ENCODE measurements at regions not wholly inside any gene's neighbourhood (a gene's known extent, or its start where the extent isn't known, plus 50 kb on each side); places are given as distances from the start of the nearest gene placed in this dataset.

DNA sequence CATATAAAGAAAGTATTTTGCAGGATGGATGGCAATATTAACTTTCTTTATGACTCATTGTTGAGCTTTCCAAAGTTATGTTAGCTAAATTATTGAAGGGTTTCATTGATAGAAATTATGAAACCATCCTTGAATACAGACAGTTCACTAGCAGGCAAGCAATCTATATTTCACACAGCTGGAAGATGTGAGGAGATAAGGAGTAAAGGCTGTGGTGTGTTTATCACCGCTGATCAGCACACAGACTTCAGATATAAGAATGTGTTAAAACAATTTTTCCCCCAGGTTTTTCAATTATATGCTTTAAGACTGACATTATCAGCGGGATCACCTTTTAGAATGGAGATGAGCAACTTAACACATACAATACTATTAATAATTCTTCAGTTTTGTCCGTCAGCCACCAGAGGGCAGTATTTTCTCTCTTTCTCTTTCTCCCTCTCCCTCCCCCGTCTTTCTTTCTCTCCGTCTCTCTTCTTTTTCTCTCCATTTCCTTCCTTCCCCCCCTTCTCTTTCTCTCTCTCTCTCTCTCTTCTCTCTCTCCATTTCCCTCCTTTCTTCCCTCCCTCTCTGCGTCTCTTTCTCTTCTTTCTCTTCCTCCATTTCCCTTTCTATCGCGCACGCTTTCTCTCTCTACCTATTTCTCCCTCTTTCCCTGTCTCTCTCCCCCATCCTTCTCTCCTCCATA is 62.9 kb upstream of the FAM171A1 start:
- Histone ChIP-seq H2AFZ (peak overlapping the region; percentile 79), H3K9me2 (replicated peaks; ENCODE audit: insufficient read depth) (no peaks in the 10 kb centered on the region), H3K4me3 (no peak overlapping the region), H3K36me3 (replicated peaks; ENCODE audit: insufficient read depth, low read depth) (no peaks in the 10 kb centered on the region), H3K4me1 (ENCODE audit: insufficient read depth) (no peaks in the 10 kb centered on the region), H3K79me2 (no peaks in the 10 kb centered on the region), H3K27me3 (no peaks in the 10 kb centered on the region), H4K20me1 (ENCODE audit: insufficient read depth, poor library complexity, severe bottlenecking) (no peaks in the 10 kb centered on the region), H3K4me2 (peak overlapping the region; percentile 74), H3K27ac (no peak overlapping the region), H3K9me3 (ENCODE audit: low read depth) (no peaks in the 10 kb centered on the region)
- DNase-seq (ENCODE audit: low spot score): peak; percentile 81
- TF ChIP-seq EZH2 (IDR thresholded peaks at IDR 0.05; ENCODE audit: borderline replicate concordance) (no peak), EZH2phosphoT487 (IDR thresholded peaks at IDR 0.05; ENCODE audit: low read depth, severe bottlenecking, unreplicated experiment) (no peak), CTCF (IDR thresholded peaks at IDR 0.05; ENCODE audit: poor library complexity) (peak; percentile 77)
- WGBS (ENCODE audit: low lambda C conversion rate, missing lambda C conversion rate): 37% methylated on average over 5 of the region's 9 CpGs

DNA sequence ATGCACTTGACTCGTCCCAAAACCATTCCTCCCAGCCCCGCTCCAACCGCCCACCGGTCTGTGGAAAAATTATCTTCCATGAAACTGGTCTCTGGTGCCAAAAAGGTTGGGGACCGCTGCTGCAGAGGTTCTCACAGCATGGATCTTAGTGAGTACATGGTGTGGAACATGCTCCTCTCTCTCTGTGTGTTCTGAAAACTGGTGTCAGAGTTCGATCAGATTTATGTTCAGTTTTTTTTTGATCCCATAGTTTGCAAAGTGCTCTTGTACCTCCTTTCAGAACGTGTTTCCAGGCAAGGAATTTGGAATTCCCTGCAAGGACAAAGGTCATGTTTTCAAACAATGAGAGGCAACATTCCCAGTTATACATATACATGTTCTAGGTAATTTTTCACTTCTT is 61.2 kb upstream of the FAM171A1 start:
- Histone ChIP-seq H3K4me1 (ENCODE audit: insufficient read depth) (no peaks in the 10 kb centered on the region), H4K20me1 (ENCODE audit: insufficient read depth, poor library complexity, severe bottlenecking) (no peaks in the 10 kb centered on the region), H3K27ac (no peak overlapping the region), H2AFZ (no peak overlapping the region), H3K79me2 (no peaks in the 10 kb centered on the region), H3K4me2 (no peak overlapping the region), H3K27me3 (no peaks in the 10 kb centered on the region), H3K4me3 (no peak overlapping the region), H3K36me3 (replicated peaks; ENCODE audit: insufficient read depth, low read depth) (no peaks in the 10 kb centered on the region), H3K9me2 (replicated peaks; ENCODE audit: insufficient read depth) (no peaks in the 10 kb centered on the region), H3K9me3 (ENCODE audit: low read depth) (no peaks in the 10 kb centered on the region)
- WGBS (ENCODE audit: low lambda C conversion rate, missing lambda C conversion rate): 82% methylated on average over 7 of the region's 7 CpGs
- DNase-seq (ENCODE audit: low spot score): no peak
- TF ChIP-seq CTCF (IDR thresholded peaks at IDR 0.05; ENCODE audit: poor library complexity): no peak
- no peak for TF ChIP-seq EZH2phosphoT487 (IDR thresholded peaks at IDR 0.05; ENCODE audit: low read depth, severe bottlenecking, unreplicated experiment)
- no peak for TF ChIP-seq EZH2 (IDR thresholded peaks at IDR 0.05; ENCODE audit: borderline replicate concordance)

DNA sequence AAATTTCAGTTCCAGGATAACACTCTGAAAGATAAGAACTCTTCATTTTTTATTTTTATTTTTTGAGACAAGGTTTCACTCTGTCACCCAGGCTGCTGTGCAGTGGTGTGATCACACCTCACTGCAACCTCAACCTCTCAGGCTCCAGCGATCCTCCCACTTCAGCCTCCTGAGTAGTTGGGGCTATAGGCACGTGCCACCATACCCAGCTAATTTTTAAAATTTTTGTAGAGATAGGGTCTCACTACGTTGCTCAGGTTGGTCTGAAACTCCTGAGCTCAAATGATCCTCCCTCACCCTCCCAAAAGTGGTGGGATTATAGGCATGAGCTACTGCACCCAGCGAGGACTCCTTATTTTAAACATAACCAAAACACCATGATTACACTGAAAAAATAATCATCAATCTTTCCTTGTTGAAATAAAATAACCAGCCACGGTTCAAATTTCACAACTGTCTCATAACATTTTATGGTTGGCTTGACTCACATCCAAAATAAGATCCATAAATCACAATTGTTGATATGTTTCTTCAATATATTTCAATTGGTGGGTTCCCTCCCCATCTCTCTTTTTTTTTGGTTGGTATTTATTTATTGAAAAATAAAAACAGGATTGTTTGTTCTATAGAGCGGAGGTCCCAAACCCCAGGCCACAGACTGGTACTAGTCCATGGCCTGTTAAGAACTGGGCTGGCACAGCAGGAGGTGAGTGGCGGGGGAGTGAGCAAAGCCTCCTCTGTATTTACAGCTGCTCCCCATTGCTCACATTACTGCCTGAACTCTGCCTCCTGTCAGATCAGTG is 60.1 kb upstream of the FAM171A1 start:
- H3K4me1 ChIP-seq (ENCODE audit: insufficient read depth): no peaks in the 10 kb centered on the region
- no peaks in the 10 kb centered on the region for H3K9me2 ChIP-seq (replicated peaks; ENCODE audit: insufficient read depth)
- no peaks in the 10 kb centered on the region for H4K20me1 ChIP-seq (ENCODE audit: insufficient read depth, poor library complexity, severe bottlenecking)
- no peak overlapping the region for H3K4me3 ChIP-seq
- H3K79me2 ChIP-seq: no peaks in the 10 kb centered on the region
- no peaks in the 10 kb centered on the region for H3K27me3 ChIP-seq
- no peaks in the 10 kb centered on the region for H3K9me3 ChIP-seq (ENCODE audit: low read depth)
- no peak overlapping the region for H3K27ac ChIP-seq
- H3K4me2 ChIP-seq: no peak overlapping the region
- WGBS (ENCODE audit: low lambda C conversion rate, missing lambda C conversion rate): 74% methylated on average over 7 of the region's 7 CpGs
- H3K36me3 ChIP-seq (replicated peaks; ENCODE audit: insufficient read depth, low read depth): no peaks in the 10 kb centered on the region
- DNase-seq (ENCODE audit: low spot score): no peak
- no peak for TF ChIP-seq EZH2phosphoT487 (IDR thresholded peaks at IDR 0.05; ENCODE audit: low read depth, severe bottlenecking, unreplicated experiment)
- TF ChIP-seq EZH2 (IDR thresholded peaks at IDR 0.05; ENCODE audit: borderline replicate concordance): no peak
- no peak for TF ChIP-seq CTCF (IDR thresholded peaks at IDR 0.05; ENCODE audit: poor library complexity)
- no peak overlapping the region for H2AFZ ChIP-seq

Measured in hepatocyte (in vitro differentiated cells).